SKM-1 (cell line): ENCODE measurements at regions not wholly inside any gene's neighbourhood (a gene's known extent, or its start where the extent isn't known, plus 50 kb on each side); places are given as distances from the start of the nearest gene placed in this dataset.
"Not testable (repeated sequence)": the region's sequence is repeated elsewhere in the genome, so short reads cannot be mapped to it uniquely, and the experiment has no call there.

Experiments
- DNase-seq: peaks from one replicate; lab custom pipeline; 2025; ENCODE audit not compliant: unreplicated experiment; lab: John Stamatoyannopoulos, UW

DNA sequence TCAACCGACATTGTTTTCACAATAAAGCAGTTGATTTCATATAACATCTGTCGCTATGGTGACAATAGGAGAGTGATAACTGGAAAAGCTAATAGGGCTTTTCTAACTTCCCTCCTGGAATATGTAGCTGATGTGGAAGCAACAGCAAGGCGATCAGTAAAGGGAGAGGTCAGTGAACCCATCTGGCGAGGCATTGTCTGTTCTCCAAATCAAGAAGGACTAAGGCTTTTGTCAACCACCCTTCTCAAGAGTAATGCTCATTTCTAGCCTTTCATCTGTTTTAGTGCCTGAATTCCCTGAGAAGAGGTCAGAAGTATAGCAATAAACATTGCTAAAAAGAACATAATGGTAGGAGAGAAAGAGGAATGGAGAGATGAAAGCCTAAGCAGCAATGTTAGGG lies 201.3 kb downstream of the AKAP7 start:
- no peak for DNase-seq

DNA sequence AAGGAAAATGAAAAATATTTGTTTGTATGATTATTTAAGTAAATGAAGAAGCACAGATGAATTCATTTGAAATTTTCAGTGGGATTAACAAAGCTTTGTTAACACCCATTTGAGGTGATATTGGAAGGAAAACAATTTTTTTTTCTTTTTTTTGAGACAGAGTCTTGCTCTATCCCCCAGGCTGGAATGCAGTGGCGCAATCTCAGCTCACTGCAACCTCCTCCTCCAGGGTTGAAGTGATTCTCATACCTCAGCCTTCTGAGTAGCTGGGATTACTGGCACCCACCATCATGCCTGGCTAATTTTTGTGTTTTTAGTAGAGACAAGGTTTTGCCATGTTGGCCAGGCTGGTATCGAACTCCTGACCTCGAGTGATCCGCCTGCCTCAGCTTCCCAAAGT lies 211.6 kb downstream of the AKAP7 start:
- DNase-seq = not testable (repeated sequence)

DNA sequence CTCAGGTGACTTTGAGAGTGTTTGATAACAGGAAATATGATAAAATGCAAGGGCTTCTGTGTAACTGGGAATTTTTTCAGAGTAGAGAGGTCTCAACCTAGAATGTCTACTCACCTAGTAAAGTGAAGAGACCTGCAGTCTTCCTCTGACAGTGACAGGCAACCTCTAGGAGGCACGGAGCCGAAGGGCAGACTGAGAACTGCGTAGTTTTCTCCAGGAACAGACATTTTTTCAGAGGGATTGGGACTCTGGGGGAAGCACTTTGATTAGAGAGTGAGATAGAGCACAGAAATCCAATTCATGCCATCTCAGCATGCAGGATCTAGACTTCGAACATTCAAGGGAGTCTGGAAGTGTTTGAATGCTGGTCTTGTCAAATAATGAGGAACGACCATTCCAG lies 213.3 kb downstream of the AKAP7 start:
- DNase-seq = no peak

DNA sequence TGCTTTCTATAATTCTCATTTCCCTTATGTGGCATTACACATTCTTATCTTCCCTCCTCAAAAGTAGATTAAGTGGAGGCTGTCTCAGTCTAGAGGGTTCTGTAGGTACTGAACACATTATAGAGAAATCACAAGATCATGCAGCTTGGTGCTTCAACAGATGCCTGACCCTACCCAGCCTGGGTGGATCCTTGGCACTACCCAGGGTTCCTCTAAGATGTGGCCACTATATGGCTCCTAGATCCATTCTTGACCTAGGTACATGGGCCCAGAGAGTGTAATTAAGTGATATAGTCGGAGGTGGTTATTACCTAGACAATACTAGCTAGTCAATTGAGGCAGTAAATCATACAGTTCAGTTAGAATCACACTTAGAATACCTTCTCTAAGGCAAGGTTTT lies 213.9 kb downstream of the AKAP7 start:
- no peak for DNase-seq

DNA sequence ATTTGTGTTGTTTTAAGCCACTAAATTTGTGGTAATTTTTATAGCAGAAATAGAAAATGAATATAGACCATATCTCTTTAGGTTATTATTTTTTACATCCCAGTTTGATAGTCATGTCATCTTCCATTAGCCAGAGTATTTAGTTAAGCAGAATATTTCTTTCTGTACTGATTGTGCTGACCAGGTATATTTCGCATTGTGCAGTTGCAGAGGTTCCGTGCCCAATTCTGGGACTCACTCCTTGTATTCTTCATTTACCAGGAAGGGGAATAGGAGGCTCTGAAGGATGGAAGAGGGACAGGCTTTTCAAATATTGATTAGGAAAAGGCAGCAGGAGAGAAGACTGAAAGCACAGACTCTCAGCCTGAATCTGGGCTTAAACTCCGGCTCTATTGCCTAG lies 217.8 kb downstream of the AKAP7 start:
- no peak for DNase-seq

DNA sequence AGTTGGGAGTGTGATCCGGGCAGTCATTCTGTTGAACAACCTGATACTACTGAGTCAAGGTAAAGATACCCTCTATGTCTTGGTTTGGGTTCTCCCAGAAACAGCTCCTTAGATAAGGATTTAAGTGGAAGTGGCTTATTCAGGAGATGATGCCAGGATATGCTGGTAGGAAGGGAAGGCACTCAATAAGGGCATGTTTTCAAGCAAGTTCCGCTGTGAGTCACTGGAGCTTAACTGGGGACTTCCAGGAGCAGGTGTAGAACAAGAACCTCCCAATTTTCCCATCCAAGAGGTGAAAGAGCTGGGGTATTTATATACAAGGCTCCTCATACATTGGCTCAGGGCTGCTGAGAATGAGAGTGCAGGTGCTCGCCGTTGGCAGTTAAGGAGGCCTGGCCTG lies 218.6 kb downstream of the AKAP7 start:
- no peak for DNase-seq

DNA sequence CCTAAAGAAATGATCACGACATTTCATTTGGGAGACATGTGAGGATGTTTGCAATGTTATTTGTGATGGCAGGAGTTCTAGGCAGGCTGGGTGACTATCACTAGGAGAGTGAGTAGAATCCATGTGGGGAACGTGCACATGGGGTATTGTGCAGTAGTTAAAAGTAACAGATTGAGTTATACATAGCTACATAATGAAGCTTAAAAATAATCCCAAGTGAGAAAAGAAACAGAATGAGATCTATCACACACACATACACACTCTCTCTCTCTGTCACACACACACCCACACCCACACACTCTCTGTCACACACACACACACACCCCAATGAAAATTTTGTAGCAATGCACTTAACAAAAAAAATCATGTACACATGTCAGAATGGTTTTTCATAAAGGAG lies 218.7 kb upstream of the ARG1 start:
- DNase-seq = no peak

DNA sequence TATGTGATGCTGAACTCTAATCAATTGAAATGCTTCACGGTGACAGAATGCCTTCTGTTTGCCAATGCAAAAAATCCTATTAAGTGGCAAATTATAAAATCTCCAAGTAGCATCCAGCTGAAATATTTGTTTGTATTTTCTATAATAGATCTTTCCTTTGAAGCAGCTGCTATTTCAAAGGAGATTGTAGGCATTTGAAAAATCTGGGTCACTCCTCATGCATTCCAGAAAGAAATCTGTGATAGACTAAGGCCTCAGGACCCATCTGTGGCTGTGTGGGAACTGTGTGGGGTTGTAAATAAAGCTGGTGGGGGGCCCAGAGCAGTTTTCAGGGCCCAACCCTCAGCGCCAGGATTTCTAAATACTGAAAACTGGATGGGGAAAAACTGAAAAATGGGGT lies 216.9 kb upstream of the ARG1 start:
- no peak for DNase-seq

DNA sequence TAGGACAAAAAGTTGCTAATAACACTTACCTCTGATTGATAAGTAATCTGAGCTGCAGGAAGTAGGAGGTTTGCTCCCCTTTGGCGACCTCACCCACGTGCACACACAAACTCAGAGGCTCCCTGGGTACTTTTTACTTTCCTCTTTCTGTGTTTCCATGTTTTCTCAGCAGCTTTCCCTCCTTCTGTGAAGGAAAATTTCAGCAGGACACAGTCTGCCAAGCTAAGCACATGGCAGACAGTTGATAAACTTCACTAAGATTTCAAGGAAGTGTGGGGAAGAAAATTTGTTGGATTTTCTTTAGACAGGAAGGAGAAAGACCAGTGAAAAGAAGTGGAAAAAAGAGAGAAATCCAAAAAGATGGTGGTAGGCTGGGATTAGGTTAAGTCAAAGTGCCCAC lies 215.5 kb upstream of the ARG1 start:
- DNase-seq = no peak

DNA sequence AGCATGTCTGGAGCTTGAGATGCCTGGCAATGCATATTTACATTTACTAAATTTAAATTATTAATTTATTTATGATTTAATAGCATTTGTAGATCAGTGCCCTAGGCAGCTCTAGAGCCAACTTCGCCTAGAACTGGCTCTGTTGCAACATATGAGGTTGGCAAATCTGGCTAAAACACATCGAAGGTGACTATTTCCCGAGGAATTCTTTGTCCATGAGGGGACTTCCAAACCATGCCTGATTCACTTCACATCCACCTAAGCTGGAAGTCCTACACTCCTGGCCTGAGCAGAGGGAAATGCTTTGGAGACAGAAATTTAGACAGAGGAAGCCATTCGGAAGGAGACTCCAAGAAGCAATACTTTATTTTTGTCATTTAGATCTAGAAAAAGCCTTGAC lies 211.0 kb upstream of the ARG1 start:
- DNase-seq = no peak

DNA sequence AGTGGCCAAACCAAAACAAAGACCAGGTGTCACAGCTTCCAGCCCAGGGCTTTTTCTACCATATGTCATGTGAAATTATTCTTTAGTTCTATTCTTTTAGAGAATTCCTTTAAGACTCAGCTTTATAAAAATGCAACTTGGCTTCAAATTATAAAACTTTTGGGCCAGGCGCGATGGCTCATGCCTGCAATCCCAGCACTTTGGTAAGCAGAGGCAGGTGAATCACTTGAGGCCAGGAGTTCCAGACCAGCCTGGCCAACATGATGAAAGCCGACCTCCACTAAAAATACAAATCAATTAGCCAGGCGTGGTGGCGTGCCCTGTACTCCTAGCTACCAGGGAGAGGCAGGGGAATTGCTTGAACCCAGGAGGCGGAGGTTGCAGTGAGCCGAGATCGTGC lies 210.3 kb upstream of the ARG1 start:
- DNase-seq = no peak

DNA sequence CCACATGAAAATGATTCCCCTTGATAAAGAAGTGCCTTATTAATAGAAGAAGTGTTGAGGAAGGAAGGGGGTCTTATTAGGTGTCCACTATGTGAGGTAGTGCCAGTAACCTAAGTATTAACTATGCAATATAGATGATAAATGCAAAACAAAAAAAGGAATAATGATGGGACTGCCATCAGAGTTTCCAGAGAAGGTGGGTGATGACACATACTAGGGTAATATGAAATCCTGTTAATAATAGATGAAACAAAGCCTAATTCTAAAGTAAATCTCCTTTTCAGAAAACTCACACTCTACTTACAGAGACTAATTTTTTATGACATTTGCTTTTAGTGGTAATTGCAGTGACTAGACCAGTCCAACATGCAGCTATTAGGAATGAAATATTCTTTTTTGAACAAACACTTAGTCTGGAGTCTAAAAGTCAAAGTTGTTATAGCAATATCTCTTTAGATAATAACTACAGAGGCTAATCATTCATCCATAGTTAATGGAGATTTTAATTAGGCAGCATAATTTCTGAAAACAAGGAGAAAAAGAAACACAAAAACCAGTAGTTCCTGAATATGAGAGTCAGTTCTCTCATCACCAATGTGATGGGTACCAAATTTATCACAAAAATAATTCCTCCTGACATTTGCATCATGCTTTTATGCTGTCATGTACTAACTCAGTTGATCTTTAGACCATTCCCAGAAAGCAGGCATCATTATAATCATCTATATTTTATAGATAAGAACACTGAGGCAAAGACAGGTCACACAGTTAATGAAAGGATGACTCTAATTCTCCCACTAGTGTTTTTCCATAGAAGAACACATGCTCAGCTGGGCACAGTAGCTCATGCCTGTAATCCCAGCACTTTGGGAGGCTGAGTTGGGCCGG lies 208.8 kb upstream of the ARG1 start:
- DNase-seq = no peak

DNA sequence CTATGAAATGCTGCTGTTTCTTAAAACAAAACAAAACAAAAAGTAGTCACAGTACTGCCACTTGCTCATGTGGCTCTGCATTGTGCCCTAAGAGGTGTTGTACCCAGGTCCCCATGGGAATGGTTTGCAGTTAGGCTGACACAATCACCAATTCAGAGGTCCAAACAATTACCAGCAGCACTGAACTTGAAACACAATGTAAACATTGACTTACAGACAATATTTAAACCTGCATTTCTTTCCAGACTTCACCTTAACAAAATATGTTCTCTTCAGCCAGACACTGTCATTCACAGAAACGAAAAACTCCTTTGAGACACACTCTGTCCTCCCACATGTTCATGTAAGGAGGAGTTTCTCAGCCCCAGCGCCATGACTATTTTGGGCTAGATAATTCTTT lies 206.8 kb upstream of the ARG1 start:
- DNase-seq = no peak

DNA sequence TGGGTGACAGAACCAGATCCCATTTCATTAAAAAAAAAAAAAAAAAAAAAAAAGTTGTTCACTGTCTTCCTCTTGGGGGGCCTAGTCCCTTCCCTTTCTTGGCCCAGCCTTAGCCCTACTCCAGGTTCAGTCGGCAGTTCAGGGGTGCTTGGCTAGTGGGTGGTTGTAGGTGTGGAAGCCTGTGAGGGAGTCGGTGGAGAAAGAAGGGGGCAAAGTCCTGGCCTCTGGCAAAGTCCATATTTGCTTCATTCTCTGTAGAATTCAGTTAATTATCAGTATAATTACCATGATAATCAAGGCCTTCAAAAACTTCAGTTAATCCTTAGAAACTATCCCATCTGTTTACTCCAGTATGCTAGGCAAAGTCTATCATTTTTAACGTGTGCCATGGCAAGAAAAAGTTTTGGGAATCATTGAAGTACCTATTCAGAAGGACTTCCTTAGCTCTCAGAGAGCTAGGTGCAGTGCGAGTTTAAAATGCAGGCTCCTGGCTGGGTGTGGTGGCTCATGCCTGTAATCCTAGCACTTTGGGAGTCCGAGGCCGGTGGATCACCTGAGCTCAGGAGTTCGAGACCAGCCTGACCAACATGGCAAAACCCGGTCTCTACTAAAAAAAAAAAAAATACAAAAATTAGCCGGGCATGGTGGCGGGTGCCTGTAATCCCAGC lies 205.7 kb upstream of the ARG1 start:
- no peak for DNase-seq

DNA sequence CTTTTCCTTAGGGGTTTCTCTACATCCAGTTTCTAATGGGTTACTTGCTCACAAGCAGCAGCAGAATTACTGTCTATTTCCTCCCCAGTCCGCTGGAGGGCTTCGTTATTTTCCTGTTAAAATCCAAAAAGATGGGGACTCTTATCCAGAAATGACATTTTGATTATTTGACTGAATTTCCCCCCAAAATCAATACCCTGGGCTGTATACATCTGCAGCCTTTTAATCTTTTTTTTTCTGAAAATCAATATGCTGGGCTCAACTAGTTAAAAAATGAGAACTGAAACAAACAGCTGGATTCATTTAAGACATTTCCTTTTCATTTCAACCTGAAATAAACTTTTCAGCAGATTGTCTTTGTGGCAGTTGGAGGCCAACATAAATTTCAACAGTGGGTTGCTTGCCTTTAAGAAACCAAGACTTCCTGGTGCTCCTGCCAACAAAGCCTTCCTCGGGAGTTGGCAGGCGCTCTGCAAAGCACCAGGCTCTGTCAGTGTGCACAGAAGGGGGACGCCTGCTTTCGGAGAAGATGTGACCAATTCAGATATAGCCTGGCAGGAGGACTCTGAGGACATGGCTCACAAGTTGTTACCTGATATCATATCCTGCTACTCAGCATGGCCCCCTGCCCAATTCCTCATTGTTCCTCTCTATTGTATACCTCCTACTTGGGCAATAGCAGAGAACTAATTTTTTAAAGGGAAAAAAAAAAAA lies 204.7 kb upstream of the ARG1 start:
- peak; percentile 12 for DNase-seq

DNA sequence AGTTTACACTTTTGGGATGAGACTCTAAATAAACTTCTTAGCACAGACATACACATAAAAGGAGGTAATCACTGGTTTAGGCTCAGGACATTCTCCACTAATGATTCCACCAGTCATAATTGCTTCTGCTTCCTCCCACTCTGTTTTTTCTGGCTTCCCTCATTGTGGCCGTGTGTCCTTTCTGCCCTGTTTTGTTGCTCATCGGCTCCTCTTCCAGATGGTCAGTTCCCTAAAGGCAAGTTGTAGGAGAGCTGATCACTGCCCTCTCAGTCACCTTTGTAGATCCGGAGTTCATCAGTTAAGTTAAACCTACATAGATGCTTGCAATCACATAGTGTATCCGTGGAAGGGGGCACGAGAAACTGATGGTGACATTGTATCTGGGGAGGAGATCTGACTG lies 200.5 kb upstream of the ARG1 start:
- no peak for DNase-seq

DNA sequence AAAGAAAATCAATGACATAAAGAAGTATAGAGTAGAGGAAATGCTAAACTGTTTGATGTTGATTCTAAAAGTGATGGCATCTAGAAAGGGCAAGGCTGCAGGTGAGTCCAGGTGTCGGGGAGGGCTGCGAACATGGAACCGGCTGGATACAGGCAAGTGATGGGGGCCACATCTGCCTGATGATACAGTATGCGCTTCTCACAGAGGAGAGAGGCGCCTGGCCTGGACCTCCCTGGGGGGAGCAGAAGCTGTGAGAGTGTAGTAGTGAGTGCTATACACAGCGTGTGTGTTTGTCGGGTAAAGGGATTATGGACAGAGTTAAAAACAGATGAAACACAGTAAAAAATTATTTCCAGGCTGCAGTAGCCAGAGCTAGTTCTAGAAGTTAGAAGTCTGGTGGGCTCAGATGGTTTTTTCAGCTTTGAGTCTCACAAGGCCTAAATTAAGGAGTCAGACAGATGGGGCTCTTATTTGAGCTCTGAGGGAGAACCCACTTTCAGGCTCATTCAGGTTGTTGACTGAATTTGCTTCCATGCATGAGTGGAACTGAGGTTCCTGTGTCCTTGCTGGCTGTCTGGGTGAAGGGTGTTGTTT lies 195.8 kb upstream of the ARG1 start:
- DNase-seq = no peak

DNA sequence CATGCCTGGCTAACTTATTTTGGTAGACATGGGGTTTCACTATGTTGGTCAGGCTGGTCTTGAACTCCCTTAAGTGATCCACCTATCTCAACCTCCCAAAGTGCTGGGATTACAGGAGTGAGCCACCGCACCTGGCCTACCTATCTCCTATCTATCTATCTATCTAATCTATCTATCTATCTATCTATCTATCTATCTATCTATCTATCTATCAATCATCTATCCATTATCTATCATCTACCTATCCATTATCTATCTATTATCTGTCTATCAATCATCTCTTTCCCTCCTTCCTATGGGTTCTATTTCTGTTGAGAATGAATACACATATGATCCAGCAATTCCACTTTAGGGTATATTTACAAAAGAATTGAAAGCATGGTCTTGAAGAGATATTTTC lies 194.2 kb upstream of the ARG1 start:
- no peak for DNase-seq

DNA sequence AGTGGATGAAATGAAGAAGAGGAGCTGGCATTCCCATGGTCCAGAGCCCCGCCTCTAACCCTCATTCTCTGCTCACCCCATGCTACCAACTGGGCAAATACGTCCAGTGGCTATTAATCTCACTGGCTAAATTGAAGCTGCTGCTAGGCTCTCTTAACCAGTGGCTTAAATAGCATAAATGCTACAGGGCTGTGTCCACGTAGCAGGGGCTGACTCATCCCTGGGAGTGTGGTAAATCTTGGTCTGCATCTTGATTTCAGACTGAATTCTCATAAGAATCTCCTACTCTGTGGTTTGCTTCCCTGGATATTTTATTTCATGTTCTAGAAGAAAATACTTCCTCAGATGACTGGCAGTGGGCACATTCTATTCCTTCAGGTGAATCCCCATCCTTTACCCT lies 193.1 kb upstream of the ARG1 start:
- DNase-seq = no peak

DNA sequence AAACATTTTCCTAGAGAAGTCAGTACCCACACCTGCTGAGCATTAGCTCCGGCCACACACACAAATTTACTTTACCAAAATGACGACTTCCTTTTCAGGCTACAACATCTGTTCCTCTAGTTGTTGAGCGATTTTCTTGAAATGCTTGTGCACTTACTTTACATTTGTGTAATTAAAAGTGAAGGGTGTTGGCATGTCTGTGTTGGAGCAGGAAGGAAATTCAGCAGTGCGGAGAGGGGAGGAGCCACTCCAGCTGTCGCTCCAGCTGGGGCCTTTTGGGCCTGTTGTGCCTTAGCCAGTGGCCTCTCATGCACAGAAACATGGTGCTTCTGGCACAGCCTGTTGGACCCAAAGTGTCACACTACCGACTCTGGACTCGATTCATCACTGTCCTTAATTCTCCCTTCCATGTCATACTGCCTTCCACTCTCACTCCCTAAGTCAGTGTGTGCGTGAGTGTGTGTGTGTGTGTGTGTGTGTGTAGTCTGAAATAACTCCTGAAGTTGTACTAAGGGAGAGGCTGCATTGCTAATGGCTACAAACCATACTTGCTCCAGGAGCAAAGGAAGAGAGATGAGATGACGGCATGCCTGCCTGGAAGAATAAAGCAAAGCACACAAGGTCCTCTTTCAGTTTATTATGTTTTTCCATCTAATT lies 191.8 kb upstream of the ARG1 start:
- no peak for DNase-seq

DNA sequence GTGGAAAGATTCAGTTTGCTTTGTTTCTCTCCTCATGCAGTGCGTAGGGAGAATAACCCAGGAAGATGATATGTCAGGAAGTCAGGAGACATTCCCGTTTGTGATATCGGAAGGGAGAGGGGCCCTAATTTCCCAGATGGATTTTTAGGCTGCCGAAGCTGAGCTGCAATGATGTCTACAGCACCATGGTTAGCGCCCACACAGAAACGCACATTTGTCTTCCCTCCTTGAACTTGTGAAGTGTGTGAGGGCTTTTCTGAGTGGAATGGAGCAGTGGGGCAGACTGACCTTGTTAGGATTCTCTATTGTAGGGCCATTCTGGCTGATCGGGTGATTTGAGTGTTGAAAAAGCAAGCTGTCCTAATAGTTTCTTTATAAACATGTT lies 191.3 kb upstream of the ARG1 start:
- no peak for DNase-seq
